Endodermal cell (in vitro differentiated cells): ENCODE measurements at regions not wholly inside any gene's neighbourhood (a gene's known extent, or its start where the extent isn't known, plus 50 kb on each side); places are given as distances from the start of the nearest gene placed in this dataset.

ENCODE experiments used
- DNase-seq: peaks from one replicate; pipeline ENCODE4 v3.0.0-alpha.2; 2017
- H3K27ac ChIP-seq: 2 replicates; pipeline ENCODE4 v1.5.1; 2013; ENCODE audit warnings: mild to moderate bottlenecking, low read depth, low read length, moderate library complexity
- H3K27me3 ChIP-seq: 2 replicates; pipeline ENCODE4 v1.6.1; 2013; ENCODE audit warnings: mild to moderate bottlenecking, low read length, moderate library complexity; ENCODE audit not compliant: insufficient read depth, control insufficient read depth, poor library complexity, severe bottlenecking
- H3K36me3 ChIP-seq: 2 replicates; pipeline ENCODE4 v1.7.0; 2013; ENCODE audit warnings: mild to moderate bottlenecking, low read length, moderate library complexity; ENCODE audit not compliant: control insufficient read depth, insufficient read depth
- H3K4me1 ChIP-seq: one replicate; pipeline ENCODE4 v1.7.0; 2013; ENCODE audit warnings: low read length; ENCODE audit not compliant: control insufficient read depth, insufficient read depth
- H3K4me3 ChIP-seq: 2 replicates; pipeline ENCODE4 v1.5.1; 2013; ENCODE audit warnings: mild to moderate bottlenecking, low read length, moderate library complexity
- H3K9ac ChIP-seq: 2 replicates; pipeline ENCODE4 v1.6.1; 2013; ENCODE audit warnings: mild to moderate bottlenecking, low read length, moderate library complexity; ENCODE audit not compliant: poor library complexity, severe bottlenecking; ENCODE audit errors: extremely low read depth
- H3K9me3 ChIP-seq: 2 replicates; pipeline ENCODE4 v1.6.1; 2013; ENCODE audit warnings: mild to moderate bottlenecking, low read length, moderate library complexity; ENCODE audit not compliant: control insufficient read depth
- H3K27ac Mint-ChIP-seq: 2 replicates; pipeline ENCODE4 v1.8.0; 2020; ENCODE audit warnings: mixed read lengths
- H3K27me3 Mint-ChIP-seq: 2 replicates; pipeline ENCODE4 v1.8.0; 2021; ENCODE audit warnings: mild to moderate bottlenecking, mixed read lengths; ENCODE audit not compliant: insufficient read depth
- H3K36me3 Mint-ChIP-seq: 2 replicates; pipeline ENCODE4 v1.8.0; 2020; ENCODE audit warnings: low read depth, mixed read lengths
- H3K4me1 Mint-ChIP-seq: 2 replicates; pipeline ENCODE4 v1.8.0; 2020; ENCODE audit warnings: mixed read lengths
- H3K4me3 Mint-ChIP-seq: 2 replicates; pipeline ENCODE4 v1.8.0; 2020; ENCODE audit warnings: mild to moderate bottlenecking, moderate library complexity, mixed read lengths
- H3K9me3 Mint-ChIP-seq: 2 replicates; pipeline ENCODE4 v1.8.0; 2020; ENCODE audit warnings: mild to moderate bottlenecking, mixed read lengths
- WGBS, 2 experiments: methylation state at CpG; one replicate each; pipeline versions ENCODE4 v1.1.5 to v1.1.7; 2013; ENCODE audit warnings: missing lambda C conversion rate in 2 of 2, mixed read lengths in 1 of 2; ENCODE audit not compliant: insufficient coverage in 1 of 2, insufficient read length in 1 of 2; 5-methylcytosine and 5-hydroxymethylcytosine counted together
- TF ChIP-seq, protein P1 (sequence below): fragments of 200-600 bp; sonication (generic); conservative IDR thresholded peaks from 2 replicates; pipeline ENCODE4 v1.5.0; 2021; ENCODE audit warnings: antibody characterized with exemption, mild to moderate bottlenecking

DNA sequence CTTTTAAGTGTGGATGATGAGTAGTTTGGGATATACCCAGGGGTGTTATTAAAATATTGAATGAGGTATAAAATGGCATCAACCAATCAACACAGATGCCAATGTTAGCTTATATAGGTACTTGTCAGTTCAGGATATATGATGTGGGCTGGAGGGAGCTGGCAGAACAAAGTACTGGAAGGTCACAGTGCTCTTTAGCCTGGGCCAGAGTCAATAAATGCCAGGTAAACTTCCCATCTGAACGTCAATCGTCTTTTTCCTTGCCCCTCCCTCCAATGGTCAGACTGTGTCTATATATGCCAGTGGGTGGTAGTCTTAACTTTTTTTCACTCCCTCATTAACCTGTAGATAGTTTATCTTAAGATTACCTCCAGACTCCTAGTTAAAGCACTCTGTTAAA is 140.8 kb upstream of the RBMS1 start:
- Histone ChIP-seq H3K27ac (no peak overlapping the region), H3K4me1 (peaks cover 9% of the 10 kb centered on the region), H3K9ac (no peak overlapping the region), H3K36me3 (no peaks in the 10 kb centered on the region), H3K4me3 (no peak overlapping the region), H3K9me3 (peaks cover 24% of the 10 kb centered on the region), H3K27me3 (no peaks in the 10 kb centered on the region)
- Mint-ChIP-seq H3K36me3 (peaks cover 4% of the 10 kb centered on the region), H3K4me3 (no peak overlapping the region), H3K9me3 (peaks cover 21% of the 10 kb centered on the region), H3K27ac (peak overlapping the region; percentile 9), H3K27me3 (no peaks in the 10 kb centered on the region), H3K4me1 (peaks cover 47% of the 10 kb centered on the region)
- no peak for DNase-seq
- TF ChIP-seq, protein P1, sequence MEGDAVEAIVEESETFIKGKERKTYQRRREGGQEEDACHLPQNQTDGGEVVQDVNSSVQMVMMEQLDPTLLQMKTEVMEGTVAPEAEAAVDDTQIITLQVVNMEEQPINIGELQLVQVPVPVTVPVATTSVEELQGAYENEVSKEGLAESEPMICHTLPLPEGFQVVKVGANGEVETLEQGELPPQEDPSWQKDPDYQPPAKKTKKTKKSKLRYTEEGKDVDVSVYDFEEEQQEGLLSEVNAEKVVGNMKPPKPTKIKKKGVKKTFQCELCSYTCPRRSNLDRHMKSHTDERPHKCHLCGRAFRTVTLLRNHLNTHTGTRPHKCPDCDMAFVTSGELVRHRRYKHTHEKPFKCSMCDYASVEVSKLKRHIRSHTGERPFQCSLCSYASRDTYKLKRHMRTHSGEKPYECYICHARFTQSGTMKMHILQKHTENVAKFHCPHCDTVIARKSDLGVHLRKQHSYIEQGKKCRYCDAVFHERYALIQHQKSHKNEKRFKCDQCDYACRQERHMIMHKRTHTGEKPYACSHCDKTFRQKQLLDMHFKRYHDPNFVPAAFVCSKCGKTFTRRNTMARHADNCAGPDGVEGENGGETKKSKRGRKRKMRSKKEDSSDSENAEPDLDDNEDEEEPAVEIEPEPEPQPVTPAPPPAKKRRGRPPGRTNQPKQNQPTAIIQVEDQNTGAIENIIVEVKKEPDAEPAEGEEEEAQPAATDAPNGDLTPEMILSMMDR: no peak
- 45 to 73% methylated on average over 2 of the region's 2 CpGs for WGBS, 2 experiments

DNA sequence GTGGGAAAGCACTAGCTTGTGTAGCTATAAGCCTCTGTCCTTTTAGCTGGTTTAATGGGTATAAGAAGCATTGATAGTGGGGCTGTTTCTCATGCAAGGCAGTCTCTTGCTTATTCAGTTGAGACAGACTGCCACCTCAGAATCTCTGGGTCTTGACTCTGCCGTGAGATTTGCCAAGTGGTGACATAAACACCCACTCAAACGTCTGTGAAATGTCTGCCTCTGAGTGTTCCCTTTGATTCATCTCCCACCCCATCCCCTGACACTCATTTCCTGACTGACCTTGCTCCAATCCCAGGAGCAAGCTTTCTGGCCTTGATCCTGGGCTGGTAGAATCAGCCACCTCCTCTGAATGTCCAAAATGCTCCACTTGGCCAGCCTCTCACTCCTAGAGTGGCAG is 141.9 kb upstream of the RBMS1 start:
- Histone ChIP-seq H3K4me3 (no peak overlapping the region), H3K9me3 (peaks cover 33% of the 10 kb centered on the region), H3K27ac (no peak overlapping the region), H3K27me3 (no peaks in the 10 kb centered on the region), H3K9ac (no peak overlapping the region), H3K36me3 (no peaks in the 10 kb centered on the region), H3K4me1 (peaks cover 9% of the 10 kb centered on the region)
- H3K27me3 Mint-ChIP-seq: no peaks in the 10 kb centered on the region
- peak overlapping the region; percentile 40 for H3K27ac Mint-ChIP-seq
- 70 to 72% methylated on average over 2 of the region's 2 CpGs for WGBS, 2 experiments
- peaks cover 46% of the 10 kb centered on the region for H3K4me1 Mint-ChIP-seq
- TF ChIP-seq, protein P1: no peak
- peaks cover 30% of the 10 kb centered on the region for H3K9me3 Mint-ChIP-seq
- H3K36me3 Mint-ChIP-seq: peaks cover 10% of the 10 kb centered on the region
- peak; percentile 38 for DNase-seq
- H3K4me3 Mint-ChIP-seq: no peak overlapping the region

DNA sequence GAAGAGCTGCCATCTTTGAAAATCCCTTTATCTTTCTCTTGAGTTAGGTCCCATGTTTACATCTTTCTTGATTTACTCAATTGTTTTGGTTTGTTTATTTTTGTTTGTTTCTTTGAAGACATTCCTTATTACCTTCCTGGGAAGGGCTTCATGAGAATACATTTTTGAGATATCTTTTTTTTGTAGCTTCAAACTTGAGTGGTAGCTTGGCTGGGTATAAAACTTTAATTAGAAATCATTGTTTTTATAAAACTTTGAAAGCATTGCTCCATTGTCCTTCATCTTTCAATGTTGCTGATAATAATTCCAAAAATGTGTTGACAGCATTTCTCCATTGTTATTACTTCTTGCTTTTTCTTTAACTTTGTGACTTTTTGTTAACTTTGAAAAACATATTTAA is 145.9 kb upstream of the RBMS1 start:
- Histone ChIP-seq H3K36me3 (no peaks in the 10 kb centered on the region), H3K27me3 (no peaks in the 10 kb centered on the region), H3K4me1 (peaks cover 8% of the 10 kb centered on the region), H3K9ac (no peak overlapping the region), H3K27ac (no peak overlapping the region), H3K4me3 (peak overlapping the region; percentile 16), H3K9me3 (peaks cover 37% of the 10 kb centered on the region)
- no peaks in the 10 kb centered on the region for H3K27me3 Mint-ChIP-seq
- peaks cover 10% of the 10 kb centered on the region for H3K36me3 Mint-ChIP-seq
- no peak overlapping the region for H3K27ac Mint-ChIP-seq
- TF ChIP-seq, protein P1: no peak
- H3K9me3 Mint-ChIP-seq: peaks cover 35% of the 10 kb centered on the region
- no peak for DNase-seq
- H3K4me3 Mint-ChIP-seq: no peak overlapping the region
- H3K4me1 Mint-ChIP-seq: peaks cover 29% of the 10 kb centered on the region
